ENCODE measurements at regions not wholly inside any gene's neighbourhood (a gene's known extent, or its start where the extent isn't known, plus 50 kb on each side); places are given as distances from the start of the nearest gene placed in this dataset.

GRCh38 chr12:34119366-34119765 lies 97.1 kb downstream of the ALG10 start:
- TF ChIP-seq CTCF (IDR thresholded peaks at IDR 0.05) (no peak), POLR2A (IDR thresholded peaks at IDR 0.05; ENCODE audit: low read depth) (no peak), EP300 (IDR thresholded peaks at IDR 0.05) (no peak), POLR2AphosphoS5 (IDR thresholded peaks at IDR 0.05) (no peak)
